Islet precursor cell (in vitro differentiated cells): ENCODE measurements at regions not wholly inside any gene's neighbourhood (a gene's known extent, or its start where the extent isn't known, plus 50 kb on each side); places are given as distances from the start of the nearest gene placed in this dataset.
"Not testable (repeated sequence)": the region's sequence is repeated elsewhere in the genome, so short reads cannot be mapped to it uniquely, and the experiment has no call there.

ENCODE experiments used
- DNase-seq: peaks from one replicate; pipeline ENCODE4 v3.0.0-alpha.2; 2018

GRCh38 chr10:21042536-21042935 is 145.4 kb upstream of the NEBL start:
- no peak for DNase-seq

- DNase-seq = no peak
Observed at GRCh38 chr10:21041763-21042458, 144.8 kb upstream of the NEBL start.

- DNase-seq = no peak
Observed at GRCh38 chr10:21039721-21040120, 142.6 kb upstream of the NEBL start.

GRCh38 chr10:21036757-21037156 is 139.6 kb upstream of the NEBL start:
- DNase-seq = no peak

- DNase-seq = not testable (repeated sequence)
Observed at GRCh38 chr10:21034770-21035169, 137.7 kb upstream of the NEBL start.

GRCh38 chr10:21034241-21034640 is 137.1 kb upstream of the NEBL start:
- DNase-seq = no peak

- no peak for DNase-seq
Observed at GRCh38 chr10:21032587-21033319, 135.6 kb upstream of the NEBL start.

GRCh38 chr10:21031232-21031795 is 134.2 kb upstream of the NEBL start:
- no peak for DNase-seq

- no peak for DNase-seq
Observed at GRCh38 chr10:21030091-21030490, 133.0 kb upstream of the NEBL start.

GRCh38 chr10:21022821-21023220 is 125.7 kb upstream of the NEBL start:
- DNase-seq = no peak

GRCh38 chr10:21021843-21022594 is 124.9 kb upstream of the NEBL start:
- DNase-seq = no peak

GRCh38 chr10:21021231-21021630 is 124.1 kb upstream of the NEBL start:
- no peak for DNase-seq

GRCh38 chr10:21020545-21020944 is 123.4 kb upstream of the NEBL start:
- DNase-seq = no peak

GRCh38 chr10:21019436-21019835 is 122.3 kb upstream of the NEBL start:
- DNase-seq = no peak

GRCh38 chr10:21015851-21016250 is 118.7 kb upstream of the NEBL start:
- no peak for DNase-seq

GRCh38 chr10:21014141-21014540 is 117.0 kb upstream of the NEBL start:
- DNase-seq = no peak

- DNase-seq = no peak
Observed at GRCh38 chr10:21011433-21012018, 114.4 kb upstream of the NEBL start.

- no peak for DNase-seq
Observed at GRCh38 chr10:21010615-21011014, 113.5 kb upstream of the NEBL start.

GRCh38 chr10:21003240-21003822 is 106.2 kb upstream of the NEBL start:
- DNase-seq = no peak

- no peak for DNase-seq
Observed at GRCh38 chr10:21002091-21002878, 105.2 kb upstream of the NEBL start.

GRCh38 chr10:20999699-21000098 is 102.6 kb upstream of the NEBL start:
- no peak for DNase-seq

GRCh38 chr10:20998036-20998435 is 100.9 kb upstream of the NEBL start:
- no peak for DNase-seq
